Colonic mucosa (tissue), 4 donors: ENCODE measurements at regions not wholly inside any gene's neighbourhood (a gene's known extent, or its start where the extent isn't known, plus 50 kb on each side); places are given as distances from the start of the nearest gene placed in this dataset.
"Not testable (repeated sequence)": the region's sequence is repeated elsewhere in the genome, so short reads cannot be mapped to it uniquely, and the experiment has no call there.

Experiments used
- DNase-seq: peaks from one replicate; pipeline ENCODE4 v3.0.0-alpha.2; 2020
- H3K27ac ChIP-seq: fragments of 200-600 bp; one replicate; pipeline ENCODE4 v1.8.0; 2021
- H3K27me3 ChIP-seq: fragments of 200-600 bp; one replicate; pipeline ENCODE4 v1.8.0; 2021
- H3K36me3 ChIP-seq: fragments of 200-600 bp; one replicate; pipeline ENCODE4 v1.8.0; 2021
- H3K4me1 ChIP-seq: fragments of 200-600 bp; one replicate; pipeline ENCODE4 v1.8.0; 2021; ENCODE audit warnings: mild to moderate bottlenecking
- H3K4me3 ChIP-seq: fragments of 200-600 bp; one replicate; pipeline ENCODE4 v1.8.0; 2021
- H3K9ac ChIP-seq, 2 donors: one replicate each; pipeline ENCODE4 v1.7.0; 2013; ENCODE audit warnings: control low read depth in 2 of 2, low read depth in 2 of 2, low read length in 2 of 2
- H3K9me3 ChIP-seq: fragments of 200-600 bp; one replicate; pipeline ENCODE4 v1.8.0; 2021
- CTCF ChIP-seq: fragments of 200-600 bp; IDR thresholded peaks from one replicate; pipeline ENCODE4 v1.8.0; 2022; ENCODE audit warnings: antibody characterized with exemption, mild to moderate bottlenecking
- intact Hi-C: fragments of 100-400 bp; cut with DNase I; formaldehyde crosslinking; loops from one replicate; pipeline ENCODE4 v1.14.1; 2022
- donor health status: healthy.
- donor health status: DM: no; HTN: no; CAD: no.
- donor health status: DM: no; HTN: no; CAD: no.

DNA sequence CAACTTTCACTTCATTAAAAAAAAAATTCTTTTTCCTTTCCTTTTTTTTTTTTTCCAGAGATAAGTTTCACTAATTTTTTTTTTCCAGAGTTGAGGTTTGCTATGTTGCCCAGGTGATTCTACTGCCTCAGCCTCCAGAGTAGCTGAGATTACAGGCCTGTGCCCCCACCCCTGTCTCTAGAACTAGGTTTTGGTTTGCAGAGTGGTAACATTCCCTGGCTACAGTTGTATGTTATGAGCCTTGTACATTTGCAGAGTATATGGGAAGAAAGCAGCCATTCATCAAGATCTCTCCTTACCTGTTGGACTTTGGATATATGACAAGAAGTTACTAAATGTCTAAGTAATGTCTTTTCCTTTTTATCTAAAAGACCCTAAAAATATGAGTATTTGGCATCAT, 298.4 kb downstream of the MYCN start:
- no peak for DNase-seq
- intact Hi-C loops = no loop called here

DNA sequence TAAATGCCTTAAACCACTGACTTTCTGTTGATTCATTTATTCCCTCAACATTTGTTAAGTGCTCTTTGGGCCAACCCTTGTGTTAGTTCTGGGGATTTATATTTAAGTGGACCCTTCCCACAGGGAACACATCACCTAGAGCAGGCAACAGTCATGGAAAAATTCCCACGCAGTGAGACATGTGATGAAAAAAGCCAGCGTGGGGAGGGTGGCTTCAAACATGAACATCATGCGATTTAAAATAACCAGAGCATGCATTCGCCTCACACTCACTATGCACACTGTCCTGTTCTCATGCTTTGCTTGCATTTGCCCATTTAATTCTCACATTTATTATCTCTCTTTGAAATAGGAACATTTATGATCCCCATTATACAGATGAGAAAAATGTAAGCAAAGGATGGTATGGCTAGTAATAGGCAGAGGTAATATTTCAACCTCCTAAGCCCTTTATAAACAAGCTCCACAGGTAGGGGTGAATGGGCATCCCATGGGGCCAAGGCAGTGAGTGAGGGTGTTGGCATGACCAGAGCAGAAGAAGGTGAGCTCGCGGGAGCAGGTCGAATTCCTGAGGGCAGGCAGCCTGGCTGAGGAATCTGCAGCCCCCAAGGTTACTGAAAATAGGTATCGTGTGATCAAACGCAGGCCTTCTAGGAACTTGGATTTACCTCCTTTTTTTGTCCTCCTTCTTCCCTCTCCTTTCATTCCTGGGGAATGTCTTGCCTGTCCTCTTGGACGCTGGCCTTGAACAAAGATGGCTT, 297.8 kb downstream of the MYCN start:
- Histone ChIP-seq H3K36me3 (no peaks in the 10 kb centered on the region), H3K27ac (no peak overlapping the region), H3K4me3 (no peak overlapping the region), H3K4me1 (no peaks in the 10 kb centered on the region), H3K9ac (no peak overlapping the region), H3K9me3 (no peaks in the 10 kb centered on the region), H3K27me3 (no peaks in the 10 kb centered on the region)
- TF ChIP-seq CTCF = no peak
- DNase-seq = no peak
- intact Hi-C loops = no loop called here

More for the DNA sequence above, 298.4 kb downstream of the MYCN start:
- H3K27ac ChIP-seq = no peak overlapping the region
- H3K36me3 ChIP-seq = no peaks in the 10 kb centered on the region
- no peaks in the 10 kb centered on the region for H3K4me1 ChIP-seq
- H3K9ac ChIP-seq = no peak overlapping the region
- no peak overlapping the region for H3K4me3 ChIP-seq
- H3K27me3 ChIP-seq = no peaks in the 10 kb centered on the region
- no peak for TF ChIP-seq CTCF
- H3K9me3 ChIP-seq = no peaks in the 10 kb centered on the region

GRCh38 chr2:16235747-16236146, 295.4 kb downstream of the MYCN start:
- Histone ChIP-seq H3K4me1 (no peaks in the 10 kb centered on the region), H3K9ac (no peak overlapping the region), H3K36me3 (no peaks in the 10 kb centered on the region), H3K9me3 (no peaks in the 10 kb centered on the region), H3K4me3 (no peak overlapping the region), H3K27ac (no peak overlapping the region), H3K27me3 (no peaks in the 10 kb centered on the region)
- intact Hi-C loops = no loop called here
- DNase-seq = no peak
- no peak for TF ChIP-seq CTCF

DNA sequence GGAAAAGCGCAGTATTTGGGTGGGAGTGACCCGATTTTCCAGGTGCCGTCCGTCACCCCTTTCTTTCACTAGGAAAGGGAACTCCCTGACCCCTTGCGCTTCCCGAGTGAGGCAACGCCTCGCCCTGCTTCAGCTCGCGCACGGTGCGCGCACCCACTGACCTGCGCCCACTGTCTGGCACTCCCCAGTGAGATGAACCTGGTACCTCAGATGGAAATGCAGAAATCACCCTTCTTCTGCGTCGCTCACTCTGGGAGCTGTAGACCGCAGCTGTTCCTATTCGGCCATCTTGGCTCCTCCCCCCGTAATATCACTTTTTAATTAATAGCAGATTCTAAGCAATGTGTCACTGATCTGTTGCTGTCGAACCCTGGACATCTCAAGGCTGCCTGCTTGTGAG, 294.9 kb downstream of the MYCN start:
- H3K9me3 ChIP-seq, intact Hi-C loops, H3K36me3 ChIP-seq, H3K27me3 ChIP-seq, H3K9ac ChIP-seq, H3K4me3 ChIP-seq, DNase-seq, H3K27ac ChIP-seq, H3K4me1 ChIP-seq: not testable (repeated sequence)

- Histone ChIP-seq H3K4me1 (no peaks in the 10 kb centered on the region), H3K27me3 (no peaks in the 10 kb centered on the region), H3K4me3 (no peak overlapping the region), H3K9me3 (no peaks in the 10 kb centered on the region), H3K27ac (no peak overlapping the region), H3K36me3 (no peaks in the 10 kb centered on the region), H3K9ac (no peak overlapping the region)
- intact Hi-C loops = no loop called here
- TF ChIP-seq CTCF = no peak
- DNase-seq = no peak
Measured at GRCh38 chr2:16228951-16229350, 288.6 kb downstream of the MYCN start.

DNA sequence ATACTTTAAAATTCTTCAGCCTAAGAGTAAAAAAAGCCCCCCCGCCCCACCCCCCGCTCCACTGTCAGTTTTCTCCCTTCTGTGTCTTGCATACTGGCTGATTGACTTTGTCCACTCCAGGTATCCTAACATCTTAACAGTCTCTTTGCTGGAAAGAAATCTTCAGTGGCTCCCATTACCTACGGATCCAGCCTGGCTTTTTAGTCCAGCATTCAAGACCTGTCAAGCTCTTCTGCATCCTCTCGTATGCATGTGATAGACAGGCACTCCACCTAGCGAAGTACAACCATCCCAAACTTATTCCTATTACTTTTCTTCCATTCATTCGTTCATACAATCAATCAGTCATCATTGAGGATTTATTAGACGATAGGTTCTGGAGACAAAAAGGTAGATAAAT, 288.1 kb downstream of the MYCN start:
- intact Hi-C loops = no loop called here

More for the DNA sequence above, 288.1 kb downstream of the MYCN start:
- Histone ChIP-seq H3K27me3 (no peaks in the 10 kb centered on the region), H3K36me3 (no peaks in the 10 kb centered on the region), H3K9me3 (no peaks in the 10 kb centered on the region), H3K4me1 (no peaks in the 10 kb centered on the region), H3K27ac (no peak overlapping the region), H3K9ac (no peak overlapping the region), H3K4me3 (no peak overlapping the region)
- no peak for DNase-seq
- no peak for TF ChIP-seq CTCF
